Hematopoietic multipotent progenitor cell treated with erythropoietin and hydrocortisone succinate and interleukin-3 and kit ligand, for 6 days (in vitro differentiated cells): ENCODE measurements at regions not wholly inside any gene's neighbourhood (a gene's known extent, or its start where the extent isn't known, plus 50 kb on each side); places are given as distances from the start of the nearest gene placed in this dataset.
A peak's percentile ranks its signal among the peaks of the same experiment; 100 is the strongest.
"Not testable (repeated sequence)": the region's sequence is repeated elsewhere in the genome, so short reads cannot be mapped to it uniquely, and the experiment has no call there.

Experiments used
- DNase-seq: peaks from one replicate; pipeline ENCODE4 v3.0.0-alpha.2; 2015

- not testable (repeated sequence) for DNase-seq
Measured at GRCh38 chr22:22117864-22118544, 126.6 kb upstream of the VPREB1 start.

- DNase-seq: not testable (repeated sequence)
Measured at GRCh38 chr22:22116997-22117770, 127.4 kb upstream of the VPREB1 start.

- no peak for DNase-seq
Measured at GRCh38 chr22:22113701-22114100, 130.9 kb upstream of the VPREB1 start.

- DNase-seq: no peak
Measured at GRCh38 chr22:22112533-22113294, 130.1 kb upstream of the TOP3B start.

- DNase-seq: no peak
Measured at GRCh38 chr22:22111983-22112382, 129.4 kb upstream of the TOP3B start.

DNA sequence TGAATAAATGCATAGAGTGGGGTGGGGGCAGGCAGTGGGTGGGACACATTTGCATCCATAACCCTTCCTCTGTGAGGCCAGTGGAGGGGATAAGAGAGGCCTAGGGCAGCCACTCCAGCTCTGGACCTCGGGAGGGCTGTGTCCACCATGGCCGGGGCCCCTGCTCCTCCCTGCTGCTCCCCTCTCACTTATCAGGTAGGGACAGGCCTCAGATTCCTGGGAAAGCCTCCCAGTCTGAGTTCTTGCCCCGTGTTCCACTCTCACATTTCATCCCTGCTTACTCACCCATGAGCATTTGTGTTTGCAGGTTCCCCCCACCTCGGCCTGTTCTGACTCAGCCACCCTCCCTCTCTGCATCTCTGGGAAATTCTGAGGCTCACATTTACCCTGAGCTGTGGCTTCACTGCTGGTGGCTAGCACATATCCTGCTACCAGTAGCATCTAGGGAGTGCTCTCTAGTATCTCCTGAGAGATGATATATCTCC, 128.7 kb upstream of the TOP3B start:
- no peak for DNase-seq

GRCh38 chr22:22110548-22111266, 128.1 kb upstream of the TOP3B start:
- peak; percentile 64 for DNase-seq

DNA sequence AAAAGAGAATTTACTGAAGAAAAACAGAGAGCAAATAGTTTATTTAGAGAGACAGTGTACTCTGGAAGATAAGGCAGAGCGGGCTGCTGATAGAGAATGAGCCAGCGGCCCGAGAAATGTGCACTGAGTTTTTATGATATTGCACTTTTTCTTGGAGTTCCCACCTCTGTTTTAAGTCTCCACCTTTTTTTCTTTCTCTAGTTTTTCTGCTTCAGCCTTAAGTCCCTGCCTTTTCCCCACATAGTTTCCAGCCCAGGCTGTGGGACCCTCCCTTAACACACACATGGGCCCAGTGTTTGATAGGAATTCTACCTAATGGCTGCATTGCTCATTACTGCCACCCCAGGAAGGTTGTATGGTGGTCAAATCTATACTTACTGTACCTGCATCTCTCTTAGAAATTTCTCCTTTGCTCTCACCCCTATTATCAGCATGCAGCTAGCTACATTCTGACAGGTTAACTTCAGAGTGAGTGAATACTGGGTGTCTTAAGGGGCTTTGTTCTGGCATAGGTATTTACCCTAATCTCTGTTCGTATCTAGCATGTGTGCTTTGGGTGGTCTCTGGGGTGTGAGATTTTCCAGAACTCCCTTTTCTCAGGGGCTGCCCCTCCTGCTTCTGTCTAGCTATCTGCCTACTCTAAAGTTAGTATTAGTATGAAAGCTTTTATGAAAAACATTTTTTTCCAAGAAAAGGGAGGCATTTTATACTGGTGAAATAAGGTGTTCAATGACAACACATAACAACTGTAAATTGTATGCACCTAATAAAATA, 127.3 kb upstream of the TOP3B start:
- DNase-seq: peak; percentile 6

- no peak for DNase-seq
Measured at GRCh38 chr22:22106855-22107254, 124.3 kb upstream of the TOP3B start.

DNA sequence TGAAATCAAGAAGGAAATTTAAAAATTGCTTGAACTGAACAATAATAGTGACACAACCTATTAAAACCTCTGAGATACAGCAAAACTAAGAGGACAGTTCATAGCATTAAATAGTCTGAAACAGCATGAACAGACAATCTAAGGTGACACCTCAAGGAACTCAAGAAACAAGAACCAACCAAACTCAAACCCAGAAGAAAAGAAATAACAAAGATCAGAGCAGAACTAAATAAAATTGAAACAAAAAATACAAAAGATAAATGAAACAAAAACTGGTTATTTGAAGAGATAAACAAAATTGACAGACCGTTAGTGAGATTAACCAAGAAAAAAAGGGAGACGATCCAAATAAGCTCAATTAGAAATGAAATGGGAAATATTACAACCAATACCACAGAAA, 122.8 kb upstream of the TOP3B start:
- DNase-seq: no peak

GRCh38 chr22:22103078-22103875, 120.7 kb upstream of the TOP3B start:
- DNase-seq: peak; percentile 35

GRCh38 chr22:22099833-22100812, 117.5 kb upstream of the TOP3B start:
- peak; percentile 50 for DNase-seq

DNA sequence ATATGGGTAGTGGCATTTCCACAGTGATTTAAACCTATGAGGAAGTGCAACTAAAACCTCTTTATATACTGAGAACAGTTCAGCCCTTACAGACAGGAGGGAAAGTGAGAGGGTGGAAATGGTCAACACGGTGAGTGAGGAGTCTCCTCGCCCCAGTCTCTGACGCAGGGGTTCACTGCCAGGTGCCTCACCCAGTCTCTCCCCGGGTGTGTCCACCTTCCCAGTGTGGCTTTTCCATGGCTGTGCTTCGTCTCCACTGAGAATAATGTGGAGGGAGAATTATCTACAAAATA, 116.6 kb upstream of the TOP3B start:
- no peak for DNase-seq

GRCh38 chr22:22098457-22099193, 116.0 kb upstream of the TOP3B start:
- DNase-seq: no peak

GRCh38 chr22:22097727-22098228, 115.2 kb upstream of the TOP3B start:
- no peak for DNase-seq

DNA sequence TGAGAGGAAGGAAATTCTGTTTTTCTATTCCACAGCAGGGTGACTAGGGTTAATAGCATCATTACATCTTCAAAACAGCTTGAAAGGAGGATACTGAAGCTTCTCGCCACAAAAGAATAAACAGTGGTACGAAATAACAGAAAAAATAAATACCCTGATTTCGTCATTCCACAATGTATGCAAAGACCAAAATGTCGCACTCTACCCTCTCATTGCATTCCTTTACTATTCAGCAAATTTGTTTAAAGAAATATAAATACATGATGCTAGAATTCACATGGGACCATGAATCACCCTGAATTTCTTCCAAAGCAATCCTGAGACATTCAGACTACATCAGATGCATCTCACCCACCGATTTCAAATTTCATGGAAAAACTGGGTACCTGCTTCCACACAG, 112.3 kb upstream of the TOP3B start:
- DNase-seq: no peak

DNA sequence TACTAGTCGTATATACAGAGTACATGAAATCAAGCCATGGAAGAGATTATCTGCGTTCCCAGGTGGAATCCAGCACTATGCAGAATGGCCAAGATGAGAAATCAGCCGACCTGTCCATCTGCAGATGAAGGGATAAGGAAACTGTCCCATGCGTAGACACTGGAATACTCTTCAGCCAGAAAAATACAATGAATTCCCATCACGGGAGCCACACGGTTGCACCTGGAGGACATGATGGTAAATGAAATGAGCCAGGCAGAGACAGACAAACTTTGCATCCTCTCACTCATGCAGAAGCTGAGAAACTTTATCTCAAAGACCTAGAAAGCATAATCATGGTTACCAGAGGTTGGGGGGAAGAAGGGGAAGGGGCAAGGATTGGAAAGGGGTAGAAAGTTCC, 111.9 kb upstream of the TOP3B start:
- no peak for DNase-seq

DNA sequence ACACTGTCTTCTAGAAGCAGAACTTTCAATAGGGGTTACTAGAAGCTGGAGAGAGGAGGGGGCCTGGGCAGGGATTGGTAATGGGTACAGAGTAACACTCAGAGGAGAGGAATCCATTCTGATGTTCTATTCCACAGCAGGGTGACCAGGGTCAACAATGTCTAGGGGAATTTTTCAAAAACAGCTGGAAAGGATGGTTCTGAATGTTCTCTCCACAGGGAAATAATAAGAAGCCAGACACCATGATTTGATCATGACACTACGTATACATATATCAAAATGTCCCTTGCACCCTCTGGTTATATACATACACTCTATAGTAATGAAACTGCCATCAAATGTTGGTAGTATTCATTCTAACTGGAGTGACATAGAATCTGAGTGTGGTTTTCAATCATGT, 111.2 kb upstream of the TOP3B start:
- DNase-seq: no peak

- no peak for DNase-seq
Measured at GRCh38 chr22:22092974-22093373, 110.4 kb upstream of the TOP3B start.
